Skin epidermis (tissue), 12 donors: ENCODE measurements at regions not wholly inside any gene's neighbourhood (a gene's known extent, or its start where the extent isn't known, plus 50 kb on each side); places are given as distances from the start of the nearest gene placed in this dataset.
A peak's percentile ranks its signal among the peaks of the same experiment; 100 is the strongest.

Experiments used
- H3K27ac ChIP-seq, 21 experiments: fragments of 200-600 bp; sonication (generic) in 11 of 21; one replicate each; pipeline ENCODE4 v1.5.0; 2020; ENCODE audit warnings: mild to moderate bottlenecking in 3 of 21, inconsistent platforms in 2 of 21, moderate library complexity in 2 of 21
- H3K4me3 ChIP-seq, 7 experiments: fragments of 200-600 bp; sonication (generic) in 2 of 7; one replicate each; pipeline ENCODE4 v1.5.0; 2020; ENCODE audit warnings: inconsistent platforms in 2 of 7, mild to moderate bottlenecking in 2 of 7, moderate library complexity in 1 of 7

DNA sequence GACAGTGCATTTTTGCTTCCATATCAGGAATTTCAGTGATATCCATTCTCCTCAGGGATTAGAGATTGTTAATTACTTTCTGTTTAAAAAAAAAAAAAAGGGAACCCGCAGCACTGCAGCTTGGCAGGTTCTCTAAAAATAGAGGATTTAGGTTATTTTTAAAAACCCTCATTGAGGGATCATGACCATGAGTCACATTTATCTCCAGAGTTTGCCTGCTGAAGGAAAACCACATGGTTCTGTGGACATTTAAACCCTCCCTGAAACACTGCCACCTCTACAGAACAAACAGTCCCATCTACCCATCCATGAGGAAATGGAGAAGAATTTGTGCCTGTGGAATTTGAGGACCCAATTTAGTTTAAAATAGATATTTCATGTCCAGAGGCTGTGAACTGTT, 66.2 kb upstream of the UBE2E1 start:
- peak overlapping the region in 2 of 21 experiments; percentile 5 to 44 for H3K27ac ChIP-seq
- H3K4me3 ChIP-seq: no peak overlapping the region

DNA sequence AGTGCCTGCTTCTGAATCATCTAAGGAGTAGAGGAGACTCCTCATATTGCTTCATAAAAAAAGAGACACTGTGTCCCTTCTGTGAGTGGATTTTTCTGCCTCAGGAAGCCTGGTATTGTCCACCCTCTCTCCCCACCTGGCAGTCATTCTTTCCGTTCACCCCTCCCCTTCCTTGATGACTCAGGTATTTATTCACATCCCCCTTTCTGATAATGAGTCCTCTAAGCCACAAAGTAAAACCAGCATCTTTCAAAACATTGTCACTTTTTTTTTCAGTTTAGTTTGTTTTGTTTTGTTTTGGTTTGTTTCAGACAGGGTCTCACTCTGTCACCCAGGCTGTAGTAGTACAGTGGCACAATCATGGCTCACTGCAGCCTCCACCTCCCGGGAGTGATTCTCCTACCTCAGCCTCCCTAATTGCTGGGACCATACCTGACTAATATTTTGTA, 65.2 kb upstream of the UBE2E1 start:
- H3K27ac ChIP-seq: peak overlapping the region in 3 of 21 experiments; percentile 2 to 52 (median 5)

DNA sequence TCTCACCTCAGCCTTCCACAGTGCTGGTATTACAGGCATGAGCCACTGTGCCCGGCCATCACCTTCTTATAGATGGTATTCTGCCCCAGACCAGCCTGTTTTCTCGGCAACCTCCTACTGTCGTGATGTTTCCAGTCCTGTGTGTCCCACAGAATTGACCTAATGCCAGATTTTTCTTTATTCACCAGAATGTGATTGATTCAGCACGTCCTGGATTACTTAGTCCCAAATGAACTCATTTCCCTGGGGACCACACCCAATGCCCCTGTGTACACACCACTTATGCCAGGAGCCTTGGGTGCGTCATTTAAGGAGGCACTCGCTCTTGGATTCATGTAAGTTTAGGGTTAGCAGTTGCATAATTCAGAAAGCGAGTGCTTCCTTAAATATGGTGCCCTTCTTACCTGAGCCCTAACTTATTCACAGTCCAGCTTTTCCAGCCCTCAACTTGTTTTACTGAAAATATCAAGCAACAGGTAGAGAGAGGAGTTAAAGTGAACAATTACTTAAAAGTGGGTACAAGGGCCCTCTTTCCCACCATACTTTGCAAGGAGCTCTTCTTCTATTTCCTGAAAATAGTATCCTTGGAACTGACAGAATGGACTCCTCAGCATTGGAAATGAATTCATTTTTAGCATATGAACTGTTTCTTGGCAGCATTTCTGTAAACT, 64.6 kb upstream of the UBE2E1 start:
- Histone ChIP-seq H3K4me3 (no peak overlapping the region), H3K27ac (peak overlapping the region in 2 of 21 experiments; percentile 12 to 52)

More for the DNA sequence above, 65.2 kb upstream of the UBE2E1 start:
- no peak overlapping the region for H3K4me3 ChIP-seq

DNA sequence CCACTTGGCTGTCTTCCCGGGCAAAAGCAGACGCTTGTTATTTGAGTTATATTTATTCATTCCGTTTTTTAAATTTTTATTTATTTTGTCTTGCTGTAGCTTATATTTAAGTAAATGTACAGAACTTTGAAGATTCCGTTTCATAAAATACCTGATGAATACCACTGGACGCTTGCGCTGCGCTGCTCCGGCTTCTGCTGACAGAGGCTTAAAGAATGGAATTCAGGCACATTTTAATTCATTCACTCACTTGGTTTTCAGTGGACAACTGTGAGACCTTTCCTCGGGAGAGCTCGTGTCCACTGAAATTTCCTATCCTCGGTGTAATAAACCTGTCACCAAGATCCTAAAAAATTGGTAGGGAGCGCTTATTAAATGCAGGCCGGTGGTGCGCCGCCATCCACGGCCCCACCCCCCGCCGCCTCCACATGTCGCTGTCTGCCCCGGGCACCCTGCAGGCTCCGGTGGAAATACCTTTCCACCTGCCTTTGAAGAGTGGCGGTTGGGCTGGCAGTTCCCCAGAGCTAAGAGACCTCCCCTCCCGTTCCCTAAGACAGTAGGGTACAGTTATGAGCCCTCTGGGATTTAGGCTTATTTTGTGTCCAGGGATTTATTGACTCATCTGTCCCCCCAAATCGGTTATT, 62.5 kb upstream of the UBE2E1 start:
- Histone ChIP-seq H3K4me3 (no peak overlapping the region), H3K27ac (no peak overlapping the region)

DNA sequence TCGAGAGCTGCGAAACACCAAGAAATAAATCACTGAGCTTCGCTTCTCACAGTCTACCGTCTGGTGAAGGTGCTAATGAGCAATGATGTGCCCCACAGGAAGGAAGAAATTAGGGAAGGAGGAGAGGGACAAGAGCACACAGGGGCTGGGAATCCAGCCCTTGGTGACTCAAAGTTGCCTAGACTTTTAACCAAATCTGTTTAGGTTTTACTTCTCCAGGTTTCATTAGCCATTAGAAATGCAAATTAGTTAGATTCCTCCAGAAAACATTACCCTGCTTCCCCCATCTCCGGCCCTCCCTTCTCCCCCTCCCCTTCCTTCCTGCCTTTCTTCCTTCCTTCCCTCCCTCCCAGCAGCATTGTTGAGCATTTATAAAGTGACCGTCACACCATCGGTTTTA, 59.3 kb upstream of the UBE2E1 start:
- no peak overlapping the region for H3K4me3 ChIP-seq
- no peak overlapping the region for H3K27ac ChIP-seq

DNA sequence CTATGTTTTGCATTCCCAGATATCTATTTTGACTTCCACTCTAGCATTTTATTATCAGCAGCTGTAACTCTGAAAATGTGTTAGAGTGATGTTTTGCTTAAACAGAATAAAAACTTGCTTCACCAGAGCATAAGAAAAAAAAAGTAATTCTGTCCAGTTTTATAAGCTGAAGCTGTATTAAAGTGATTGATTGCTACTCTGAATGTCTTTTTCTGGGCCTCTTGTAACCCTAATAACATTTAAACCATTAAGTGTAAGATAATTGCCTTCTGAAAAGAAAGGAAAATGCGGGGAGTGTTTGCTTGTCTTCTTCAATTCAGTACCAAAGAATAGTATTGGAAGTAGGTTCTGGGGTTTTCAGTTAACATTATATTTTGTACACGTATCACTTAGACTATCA, 57.9 kb upstream of the UBE2E1 start:
- Histone ChIP-seq H3K27ac (no peak overlapping the region), H3K4me3 (no peak overlapping the region)

DNA sequence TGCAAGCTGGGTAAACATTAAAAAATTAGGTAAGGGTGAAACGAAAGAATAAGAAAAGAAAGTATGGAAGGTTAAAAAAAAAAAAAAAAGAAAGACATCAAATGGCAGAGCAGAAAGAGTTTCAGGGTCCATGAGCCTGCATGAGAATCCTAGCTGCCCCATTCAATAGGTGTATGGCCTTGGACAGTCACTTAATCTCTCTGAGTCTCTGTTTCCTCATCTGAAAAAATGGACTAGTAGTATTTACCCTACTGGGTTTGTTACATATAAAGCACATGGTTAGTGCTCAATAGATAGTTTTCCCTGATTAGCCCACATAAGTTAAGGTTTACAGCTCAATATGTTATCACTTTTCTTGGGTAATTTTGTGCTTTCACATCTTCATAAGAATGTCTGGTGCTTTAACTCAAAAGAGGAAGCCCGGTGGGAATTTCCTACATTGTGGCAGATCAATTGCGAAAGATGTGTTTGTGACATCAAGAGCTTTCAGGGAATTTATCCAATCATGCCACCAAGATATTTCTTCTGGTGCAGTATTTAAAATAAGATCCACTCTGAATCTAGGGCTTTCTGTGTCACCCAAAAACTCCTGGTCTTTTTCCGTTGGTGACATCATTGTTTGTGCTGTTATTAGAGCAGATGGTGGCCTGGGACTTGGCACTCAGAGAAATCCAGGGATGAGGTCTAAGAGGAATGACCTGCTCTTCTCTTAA, 57.2 kb upstream of the UBE2E1 start:
- no peak overlapping the region for H3K4me3 ChIP-seq
- no peak overlapping the region for H3K27ac ChIP-seq

DNA sequence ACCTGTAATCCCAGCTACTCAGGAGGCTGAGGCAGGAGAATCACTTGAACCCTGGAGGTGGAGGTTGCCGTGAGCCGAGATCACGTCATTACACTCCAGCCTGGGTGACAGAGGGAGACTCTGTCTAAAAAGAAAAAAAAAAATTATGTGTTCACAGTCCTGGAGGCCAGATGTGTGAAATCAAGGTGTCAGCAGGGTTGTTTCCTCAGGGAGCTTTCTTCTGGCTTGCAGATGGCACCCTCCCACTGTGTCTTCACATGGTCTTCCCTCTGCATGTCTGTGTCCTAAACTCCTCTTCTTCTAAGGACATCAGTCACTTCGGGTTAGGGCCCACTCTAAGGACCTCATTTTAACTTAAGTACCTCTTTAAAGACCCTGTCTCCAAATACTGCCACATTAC, 56.1 kb upstream of the UBE2E1 start:
- no peak overlapping the region for H3K27ac ChIP-seq
- H3K4me3 ChIP-seq: no peak overlapping the region

DNA sequence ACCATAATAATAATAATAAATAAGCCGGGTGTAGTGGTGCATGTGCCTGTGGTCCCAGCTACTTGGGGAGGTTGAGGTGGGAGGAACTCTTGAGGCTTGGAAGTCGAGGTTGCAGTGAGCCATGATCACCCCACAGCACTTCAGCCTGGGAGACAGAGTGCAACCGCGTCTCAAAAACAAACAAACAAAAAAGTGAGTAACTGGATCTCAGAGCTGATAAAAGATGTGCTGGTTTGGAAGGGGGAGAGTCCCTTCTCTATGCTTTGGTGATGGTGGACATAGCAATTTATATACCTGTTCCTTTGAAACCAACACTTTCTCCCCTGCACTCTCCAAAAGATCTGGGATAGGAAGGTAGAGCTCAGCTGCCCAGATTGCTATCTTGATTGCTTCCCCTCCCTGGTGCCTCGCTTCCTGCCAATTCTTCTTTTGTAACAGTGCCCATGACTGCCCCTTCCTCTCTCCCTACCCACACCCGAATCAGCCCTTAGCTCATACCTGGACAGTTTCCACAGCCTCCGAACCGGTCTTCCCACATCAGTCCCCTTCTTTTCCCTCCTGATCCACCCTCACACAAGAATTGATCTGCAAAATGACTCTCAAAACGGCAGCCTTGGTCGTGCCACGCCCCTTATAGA, 55.1 kb upstream of the UBE2E1 start:
- Histone ChIP-seq H3K4me3 (no peak overlapping the region), H3K27ac (no peak overlapping the region)

DNA sequence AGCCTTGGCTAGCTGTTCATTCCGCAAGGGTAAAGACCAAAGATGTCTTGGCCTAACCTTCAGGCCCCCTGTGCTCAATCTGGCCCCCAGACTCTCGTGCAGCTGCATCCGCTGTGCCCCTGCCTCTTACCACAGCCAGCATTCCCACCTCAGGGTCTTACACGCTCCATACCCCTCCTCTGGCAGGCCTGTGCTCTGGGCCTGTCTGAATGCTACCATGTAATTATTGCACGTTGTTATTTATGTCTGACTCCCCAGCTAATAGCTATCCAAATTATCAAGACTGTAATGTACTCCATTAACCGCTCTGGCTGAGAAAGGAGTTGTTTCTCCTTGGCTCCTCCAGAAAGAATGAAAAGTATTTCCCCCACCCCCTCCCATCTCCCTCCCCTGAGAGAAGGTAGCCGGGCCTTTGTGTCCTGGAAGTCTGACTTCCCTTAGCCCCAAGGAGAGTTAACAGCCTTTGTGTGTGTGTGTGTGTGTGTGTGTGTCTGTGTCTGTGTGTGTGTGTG, 54.5 kb upstream of the UBE2E1 start:
- no peak overlapping the region for H3K27ac ChIP-seq
- H3K4me3 ChIP-seq: no peak overlapping the region

DNA sequence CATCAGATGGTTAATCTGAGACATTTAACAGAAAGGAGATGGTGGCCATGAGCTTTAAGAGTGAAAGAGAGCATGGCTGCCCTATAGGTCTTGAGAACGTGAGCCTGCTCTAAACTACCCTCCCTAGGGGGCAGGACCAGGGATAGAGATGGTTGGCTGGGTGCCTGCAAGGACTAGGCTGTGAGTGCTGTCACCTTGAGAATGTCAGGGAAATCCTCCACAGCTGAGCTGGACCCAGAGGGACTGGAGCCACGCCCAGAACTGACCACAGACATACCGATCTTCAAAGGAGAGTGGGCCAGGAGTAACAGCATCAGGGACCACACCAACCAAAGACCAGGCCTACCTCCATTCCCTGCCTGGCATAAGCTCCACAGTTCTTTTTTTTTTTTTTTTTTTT, 53.6 kb upstream of the UBE2E1 start:
- Histone ChIP-seq H3K4me3 (no peak overlapping the region), H3K27ac (no peak overlapping the region)

DNA sequence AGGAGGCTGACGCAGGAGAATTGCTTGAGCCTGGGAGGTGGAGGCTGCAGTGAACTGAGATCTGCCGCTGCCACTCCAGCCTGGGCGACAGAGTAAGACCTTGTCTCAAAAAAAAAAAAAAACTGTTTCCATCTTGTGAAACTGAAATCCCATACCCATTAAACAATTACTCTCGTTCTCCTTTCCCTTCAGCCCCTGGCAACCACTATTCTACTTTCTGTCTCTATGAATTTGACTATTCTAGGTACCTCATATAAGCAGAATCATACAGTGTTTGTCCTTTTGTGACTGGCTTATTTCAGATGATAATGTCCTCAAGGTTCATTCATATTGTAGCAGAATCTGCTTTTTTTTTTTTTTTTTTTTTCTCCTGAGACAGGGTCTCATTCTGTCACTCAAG, 51.5 kb upstream of the UBE2E1 start:
- Histone ChIP-seq H3K4me3 (no peak overlapping the region), H3K27ac (no peak overlapping the region)
